Keratinocyte (primary cell): ENCODE measurements at regions not wholly inside any gene's neighbourhood (a gene's known extent, or its start where the extent isn't known, plus 50 kb on each side); places are given as distances from the start of the nearest gene placed in this dataset.

Experiments
- DNase-seq: peaks from one replicate; pipeline ENCODE4 v3.0.0-alpha.2; 2011; ENCODE audit warnings: low read depth, missing footprints, low spot score
- FAIRE-seq: peaks from 2 replicates; lab custom pipeline; 2011; peaks lifted over from hg19 to GRCh38; lab: Jason Lieb, UNC
- H2AFZ ChIP-seq: 2 replicates; pipeline ENCODE4 v1.6.0; 2012; ENCODE audit warnings: low read length, control low read depth, inconsistent platforms; ENCODE audit not compliant: control insufficient read depth
- H3K27ac ChIP-seq: 2 replicates; pipeline ENCODE4 v1.5.1; 2011; ENCODE audit warnings: low read length; ENCODE audit not compliant: control insufficient read depth, insufficient read depth
- H3K27me3 ChIP-seq: 3 replicates; pipeline ENCODE4 v1.6.0; 2011; ENCODE audit warnings: low read length; ENCODE audit not compliant: control insufficient read depth, insufficient read depth; ENCODE audit errors: extremely low read depth
- H3K36me3 ChIP-seq, 2 experiments: 2 replicates in 1 of 2; 3 replicates in 1 of 2; pipeline ENCODE4 v1.5.1; 2011; ENCODE audit warnings: low read length in 2 of 2, mild to moderate bottlenecking in 1 of 2; ENCODE audit not compliant: control insufficient read depth in 2 of 2, insufficient read depth in 2 of 2; ENCODE audit errors: extremely low read depth in 1 of 2
- H3K4me1 ChIP-seq: 3 replicates; pipeline ENCODE4 v1.5.1; 2011; ENCODE audit warnings: low read length; ENCODE audit not compliant: control insufficient read depth, insufficient read depth; ENCODE audit errors: extremely low read depth
- H3K4me2 ChIP-seq: 3 replicates; pipeline ENCODE4 v1.6.0; 2011; ENCODE audit warnings: low read depth, low read length; ENCODE audit not compliant: control insufficient read depth, insufficient read depth; ENCODE audit errors: extremely low read depth
- H3K4me3 ChIP-seq, 3 experiments: fragments of 200-600 bp in 1 of 3; sonication (generic) in 1 of 3; 2 replicates in 2 of 3; 3 replicates in 1 of 3; pipeline ENCODE4 v1.5.1; 2011 to 2016; ENCODE audit warnings: low read length in 3 of 3, mild to moderate bottlenecking in 3 of 3, control low read depth in 2 of 3, inconsistent platforms in 1 of 3, low read depth in 1 of 3, mixed read lengths in 1 of 3, mixed run types in 1 of 3, moderate library complexity in 1 of 3; ENCODE audit not compliant: control insufficient read depth in 2 of 3, insufficient read depth in 2 of 3; ENCODE audit errors: extremely low read depth in 1 of 3
- H3K79me2 ChIP-seq: 2 replicates; pipeline ENCODE4 v1.6.0; 2012; ENCODE audit warnings: low read length; ENCODE audit not compliant: control insufficient read depth, insufficient read depth
- H3K9ac ChIP-seq: 3 replicates; pipeline ENCODE4 v1.6.0; 2011; ENCODE audit warnings: low read length; ENCODE audit not compliant: control insufficient read depth, insufficient read depth; ENCODE audit errors: extremely low read depth
- H3K9me1 ChIP-seq: 3 replicates; pipeline ENCODE4 v1.6.0; 2011; ENCODE audit warnings: low read length; ENCODE audit not compliant: control insufficient read depth, insufficient read depth; ENCODE audit errors: extremely low read depth
- H3K9me3 ChIP-seq: 2 replicates; pipeline ENCODE4 v1.5.1; 2012; ENCODE audit warnings: low read depth, low read length; ENCODE audit not compliant: control insufficient read depth
- H4K20me1 ChIP-seq: 3 replicates; pipeline ENCODE4 v1.6.0; 2011; ENCODE audit warnings: low read length; ENCODE audit not compliant: control insufficient read depth, insufficient read depth; ENCODE audit errors: extremely low read depth
- CTCF ChIP-seq, 3 experiments: IDR thresholded peaks in 1 of 3; conservative IDR thresholded peaks in 1 of 3; optimal IDR thresholded peaks in 1 of 3; 2 replicates in 2 of 3; 3 replicates in 1 of 3; pipeline versions ENCODE3 to v1.5.1; 2011; ENCODE audit warnings: low read length in 3 of 3, mild to moderate bottlenecking in 3 of 3, moderate library complexity in 2 of 3, control low read depth in 1 of 3, inconsistent platforms in 1 of 3; ENCODE audit not compliant: insufficient read depth in 2 of 3; ENCODE audit errors: extremely low read depth in 1 of 3
- EZH2 ChIP-seq: IDR thresholded peaks from one replicate; pipeline ENCODE4 v1.6.1; 2012; ENCODE audit warnings: inconsistent platforms, mild to moderate bottlenecking, low read length, moderate library complexity
- dilution Hi-C: fragments of 300-500 bp; cut with MboI; formaldehyde crosslinking; loops from one replicate; pipeline ENCODE4 v1.7.0; 2020; ENCODE audit warnings: low sequenced_read_pairs; ENCODE audit not compliant: extremely low pct_ligation_motif_present

GRCh38 chr5:135651156-135651555, 72.4 kb upstream of the CXCL14 start:
- H3K9me3 ChIP-seq, result no peaks in the 10 kb centered on the region
- TF ChIP-seq EZH2 (no peak), CTCF (optimal IDR thresholded peaks at IDR 0.05 in 1 of 3, IDR thresholded peaks at IDR 0.05 in 1 of 3, conservative IDR thresholded peaks at IDR 0.05 in 1 of 3; ENCODE audit: extremely low read depth in 1 of 3, insufficient read depth in 2 of 3, low read length in 3 of 3) (peak in 1 of 3 experiments; percentile 15)
- no peaks in the 10 kb centered on the region for H3K27me3 ChIP-seq
- FAIRE-seq (peak; percentile 100), DNase-seq (peak; percentile 100)
- no peaks in the 10 kb centered on the region for H3K36me3 ChIP-seq
- H3K9me1 ChIP-seq, result no peaks in the 10 kb centered on the region
- H3K27ac ChIP-seq, result peak overlapping the region; percentile 50
- no peaks in the 10 kb centered on the region for H3K79me2 ChIP-seq
- no peak overlapping the region for H2AFZ ChIP-seq
- peak overlapping the region; percentile 37 for H3K4me2 ChIP-seq
- H3K4me3 ChIP-seq, result no peak overlapping the region
- no peaks in the 10 kb centered on the region for H4K20me1 ChIP-seq
- peaks cover 31% of the 10 kb centered on the region for H3K4me1 ChIP-seq
- dilution Hi-C loops, result no loop called here
- H3K9ac ChIP-seq, result no peak overlapping the region

DNA sequence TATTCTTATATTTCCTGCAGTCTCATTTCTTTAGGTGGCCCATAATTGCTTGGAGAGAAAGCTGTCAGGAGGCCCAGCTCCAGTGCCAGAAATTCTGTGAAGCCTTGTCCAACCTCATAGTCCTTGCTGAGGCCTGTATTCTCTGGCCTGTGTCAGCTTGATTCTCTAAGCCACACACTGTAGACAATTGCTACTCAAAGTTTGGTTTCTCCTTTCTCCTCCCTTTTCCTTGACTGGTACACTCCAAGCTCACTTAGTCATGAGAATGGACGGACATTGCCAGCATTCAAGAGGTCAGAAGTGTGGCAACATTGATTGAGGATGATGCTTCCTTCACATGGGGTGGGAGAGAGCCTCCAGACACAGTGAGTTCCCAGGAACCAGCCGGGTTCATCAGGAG, 71.3 kb upstream of the CXCL14 start:
- H3K27ac ChIP-seq, result peak overlapping the region; percentile 43
- no peaks in the 10 kb centered on the region for H3K9me1 ChIP-seq
- peak; percentile 93 for FAIRE-seq
- no peak for TF ChIP-seq EZH2
- no peak for TF ChIP-seq CTCF (optimal IDR thresholded peaks at IDR 0.05 in 1 of 3, IDR thresholded peaks at IDR 0.05 in 1 of 3, conservative IDR thresholded peaks at IDR 0.05 in 1 of 3; ENCODE audit: extremely low read depth in 1 of 3, insufficient read depth in 2 of 3, low read length in 3 of 3)
- peaks cover 40% of the 10 kb centered on the region for H3K4me1 ChIP-seq
- dilution Hi-C loops, result no loop called here
- no peaks in the 10 kb centered on the region for H3K27me3 ChIP-seq
- no peaks in the 10 kb centered on the region for H3K9me3 ChIP-seq
- H3K79me2 ChIP-seq, result no peaks in the 10 kb centered on the region
- H3K36me3 ChIP-seq, result no peaks in the 10 kb centered on the region
- no peak overlapping the region for H3K4me3 ChIP-seq
- H2AFZ ChIP-seq, result no peak overlapping the region
- peak overlapping the region; percentile 18 for H3K4me2 ChIP-seq
- no peak overlapping the region for H3K9ac ChIP-seq
- H4K20me1 ChIP-seq, result no peaks in the 10 kb centered on the region
- peak; percentile 59 for DNase-seq
